ENCODE measurements at regions not wholly inside any gene's neighbourhood (a gene's known extent, or its start where the extent isn't known, plus 50 kb on each side); places are given as distances from the start of the nearest gene placed in this dataset.

- 0 out of 4 replicates have a peak, but pooled peaks of 1 of the 2 experiments have one; percentile 52 for TF ChIP-seq UBTF (IDR thresholded peaks at IDR 0.05; ENCODE audit: borderline replicate concordance in 1 of 2, low read depth in 2 of 2, low read length in 2 of 2)
- TF ChIP-seq FOXM1 (IDR thresholded peaks at IDR 0.05; ENCODE audit: low read depth) = peak; percentile 66
- no peak for TF ChIP-seq FOXM1 (CRISPR knock-in tag; IDR thresholded peaks at IDR 0.05; ENCODE audit: low read depth)
- no peak for TF ChIP-seq GTF2E2 (tag; IDR thresholded peaks at IDR 0.05)
- no peak for TF ChIP-seq ZNF655 (CRISPR knock-in tag; IDR thresholded peaks at IDR 0.05)
- no peak for TF ChIP-seq SNRNP70 (optimal IDR thresholded peaks at IDR 0.05; ENCODE audit: low read depth, low read length)
- TF ChIP-seq NONO (IDR thresholded peaks at IDR 0.05; ENCODE audit: low read depth in 2 of 2, low read length in 1 of 2) = peak in 1 of 2 experiments; percentile 76; a peak in 2 of 4 replicates
- TF ChIP-seq, protein P1, sequence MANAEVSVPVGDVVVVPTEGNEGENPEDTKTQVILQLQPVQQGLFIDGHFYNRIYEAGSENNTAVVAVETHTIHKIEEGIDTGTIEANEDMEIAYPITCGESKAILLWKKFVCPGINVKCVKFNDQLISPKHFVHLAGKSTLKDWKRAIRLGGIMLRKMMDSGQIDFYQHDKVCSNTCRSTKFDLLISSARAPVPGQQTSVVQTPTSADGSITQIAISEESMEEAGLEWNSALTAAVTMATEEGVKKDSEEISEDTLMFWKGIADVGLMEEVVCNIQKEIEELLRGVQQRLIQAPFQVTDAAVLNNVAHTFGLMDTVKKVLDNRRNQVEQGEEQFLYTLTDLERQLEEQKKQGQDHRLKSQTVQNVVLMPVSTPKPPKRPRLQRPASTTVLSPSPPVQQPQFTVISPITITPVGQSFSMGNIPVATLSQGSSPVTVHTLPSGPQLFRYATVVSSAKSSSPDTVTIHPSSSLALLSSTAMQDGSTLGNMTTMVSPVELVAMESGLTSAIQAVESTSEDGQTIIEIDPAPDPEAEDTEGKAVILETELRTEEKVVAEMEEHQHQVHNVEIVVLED (CRISPR knock-in tag; IDR thresholded peaks at IDR 0.05) = no peak
- TF ChIP-seq CREB3 (tag; conservative IDR thresholded peaks at IDR 0.05; ENCODE audit: low read depth) = 0 out of 2 replicates have a peak, but pooled peaks have one; percentile 21
- TF ChIP-seq TCF3 (CRISPR knock-in tag; IDR thresholded peaks at IDR 0.05) = peak; percentile 95
- TF ChIP-seq, protein P2, sequence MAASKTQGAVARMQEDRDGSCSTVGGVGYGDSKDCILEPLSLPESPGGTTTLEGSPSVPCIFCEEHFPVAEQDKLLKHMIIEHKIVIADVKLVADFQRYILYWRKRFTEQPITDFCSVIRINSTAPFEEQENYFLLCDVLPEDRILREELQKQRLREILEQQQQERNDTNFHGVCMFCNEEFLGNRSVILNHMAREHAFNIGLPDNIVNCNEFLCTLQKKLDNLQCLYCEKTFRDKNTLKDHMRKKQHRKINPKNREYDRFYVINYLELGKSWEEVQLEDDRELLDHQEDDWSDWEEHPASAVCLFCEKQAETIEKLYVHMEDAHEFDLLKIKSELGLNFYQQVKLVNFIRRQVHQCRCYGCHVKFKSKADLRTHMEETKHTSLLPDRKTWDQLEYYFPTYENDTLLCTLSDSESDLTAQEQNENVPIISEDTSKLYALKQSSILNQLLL (CRISPR knock-in tag; IDR thresholded peaks at IDR 0.05; ENCODE audit: borderline replicate concordance) = no peak
- no peak for TF ChIP-seq LARP7 (IDR thresholded peaks at IDR 0.05)
- no peak for TF ChIP-seq ZC3H4 (CRISPR knock-in tag; IDR thresholded peaks at IDR 0.05; ENCODE audit: borderline replicate concordance)
- TF ChIP-seq, protein P3, sequence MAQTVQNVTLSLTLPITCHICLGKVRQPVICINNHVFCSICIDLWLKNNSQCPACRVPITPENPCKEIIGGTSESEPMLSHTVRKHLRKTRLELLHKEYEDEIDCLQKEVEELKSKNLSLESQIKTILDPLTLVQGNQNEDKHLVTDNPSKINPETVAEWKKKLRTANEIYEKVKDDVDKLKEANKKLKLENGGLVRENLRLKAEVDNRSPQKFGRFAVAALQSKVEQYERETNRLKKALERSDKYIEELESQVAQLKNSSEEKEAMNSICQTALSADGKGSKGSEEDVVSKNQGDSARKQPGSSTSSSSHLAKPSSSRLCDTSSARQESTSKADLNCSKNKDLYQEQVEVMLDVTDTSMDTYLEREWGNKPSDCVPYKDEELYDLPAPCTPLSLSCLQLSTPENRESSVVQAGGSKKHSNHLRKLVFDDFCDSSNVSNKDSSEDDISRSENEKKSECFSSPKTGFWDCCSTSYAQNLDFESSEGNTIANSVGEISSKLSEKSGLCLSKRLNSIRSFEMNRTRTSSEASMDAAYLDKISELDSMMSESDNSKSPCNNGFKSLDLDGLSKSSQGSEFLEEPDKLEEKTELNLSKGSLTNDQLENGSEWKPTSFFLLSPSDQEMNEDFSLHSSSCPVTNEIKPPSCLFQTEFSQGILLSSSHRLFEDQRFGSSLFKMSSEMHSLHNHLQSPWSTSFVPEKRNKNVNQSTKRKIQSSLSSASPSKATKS (CRISPR knock-in tag; IDR thresholded peaks at IDR 0.05) = no peak
- peak; percentile 70 for TF ChIP-seq MBD2 (IDR thresholded peaks at IDR 0.05; ENCODE audit: borderline replicate concordance, low read depth)
- no peak for TF ChIP-seq JUNB (CRISPR knock-in tag; conservative IDR thresholded peaks at IDR 0.05)
- no peak for TF ChIP-seq ZNF134 (CRISPR knock-in tag; conservative IDR thresholded peaks at IDR 0.05)
- no peak for TF ChIP-seq NFIX (CRISPR knock-in tag; IDR thresholded peaks at IDR 0.05; ENCODE audit: low read depth)
These were observed 76.4 kb downstream of the LYZL2 start (continued) for GRCh38 chr10:30553018-30553625.

Data from K562 (cell line).